ENCODE measurements at regions not wholly inside any gene's neighbourhood (a gene's known extent, or its start where the extent isn't known, plus 50 kb on each side); places are given as distances from the start of the nearest gene placed in this dataset.
"Not testable (repeated sequence)": the region's sequence is repeated elsewhere in the genome, so short reads cannot be mapped to it uniquely, and the experiment has no call there.

DNA sequence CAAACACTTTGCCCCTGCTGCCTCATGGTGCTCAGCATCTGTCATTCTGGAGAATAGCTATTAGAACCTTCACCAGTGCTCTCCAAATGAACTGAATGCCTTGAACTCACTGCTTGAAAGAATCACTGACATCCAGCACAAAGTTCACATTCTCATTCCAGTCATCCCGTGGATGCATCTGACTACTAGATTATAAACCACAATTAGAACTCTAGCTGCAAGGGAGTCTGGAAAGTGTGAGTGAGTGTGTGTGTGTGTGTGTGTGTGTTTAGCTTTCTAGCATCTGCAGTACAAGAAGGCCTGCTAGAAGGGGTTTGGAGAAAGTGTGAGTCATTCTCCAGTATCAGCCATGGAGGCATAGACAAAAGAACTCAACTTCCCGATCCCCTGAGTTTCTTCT, 71.3 kb upstream of the DYNLT3 start:
- TF ChIP-seq, protein P1, sequence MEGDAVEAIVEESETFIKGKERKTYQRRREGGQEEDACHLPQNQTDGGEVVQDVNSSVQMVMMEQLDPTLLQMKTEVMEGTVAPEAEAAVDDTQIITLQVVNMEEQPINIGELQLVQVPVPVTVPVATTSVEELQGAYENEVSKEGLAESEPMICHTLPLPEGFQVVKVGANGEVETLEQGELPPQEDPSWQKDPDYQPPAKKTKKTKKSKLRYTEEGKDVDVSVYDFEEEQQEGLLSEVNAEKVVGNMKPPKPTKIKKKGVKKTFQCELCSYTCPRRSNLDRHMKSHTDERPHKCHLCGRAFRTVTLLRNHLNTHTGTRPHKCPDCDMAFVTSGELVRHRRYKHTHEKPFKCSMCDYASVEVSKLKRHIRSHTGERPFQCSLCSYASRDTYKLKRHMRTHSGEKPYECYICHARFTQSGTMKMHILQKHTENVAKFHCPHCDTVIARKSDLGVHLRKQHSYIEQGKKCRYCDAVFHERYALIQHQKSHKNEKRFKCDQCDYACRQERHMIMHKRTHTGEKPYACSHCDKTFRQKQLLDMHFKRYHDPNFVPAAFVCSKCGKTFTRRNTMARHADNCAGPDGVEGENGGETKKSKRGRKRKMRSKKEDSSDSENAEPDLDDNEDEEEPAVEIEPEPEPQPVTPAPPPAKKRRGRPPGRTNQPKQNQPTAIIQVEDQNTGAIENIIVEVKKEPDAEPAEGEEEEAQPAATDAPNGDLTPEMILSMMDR (IDR thresholded peaks at IDR 0.05; ENCODE audit: control insufficient read depth, extremely low read depth, insufficient read depth) = no peak
- H3K4me3 ChIP-seq (ENCODE audit: low read depth, low read length) = no peak overlapping the region
- DNase-seq (ENCODE audit: low read depth) = no peak

DNA sequence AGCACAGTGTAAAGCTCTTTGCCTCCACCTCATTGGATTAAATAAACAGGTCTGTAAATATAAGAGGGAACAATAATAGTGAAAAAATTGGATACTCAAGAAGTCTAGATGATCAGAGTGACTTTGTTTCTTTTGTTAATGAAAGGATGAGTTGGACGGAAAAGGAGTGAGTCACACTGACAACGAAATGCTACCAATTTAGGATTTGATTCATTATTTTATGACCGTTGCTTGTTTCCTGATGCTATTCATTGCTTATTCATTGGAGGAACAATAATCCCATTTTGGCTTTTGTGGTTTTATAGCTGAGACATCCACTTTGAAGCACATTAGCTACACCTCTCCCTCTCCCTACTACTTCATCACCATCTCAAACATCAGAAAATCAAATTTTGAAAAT, 74.4 kb upstream of the DYNLT3 start:
- TF ChIP-seq, protein P1 (IDR thresholded peaks at IDR 0.05; ENCODE audit: control insufficient read depth, extremely low read depth, insufficient read depth) = no peak
- no peak for DNase-seq (ENCODE audit: low read depth)
- H3K4me3 ChIP-seq (ENCODE audit: low read depth, low read length) = no peak overlapping the region

DNA sequence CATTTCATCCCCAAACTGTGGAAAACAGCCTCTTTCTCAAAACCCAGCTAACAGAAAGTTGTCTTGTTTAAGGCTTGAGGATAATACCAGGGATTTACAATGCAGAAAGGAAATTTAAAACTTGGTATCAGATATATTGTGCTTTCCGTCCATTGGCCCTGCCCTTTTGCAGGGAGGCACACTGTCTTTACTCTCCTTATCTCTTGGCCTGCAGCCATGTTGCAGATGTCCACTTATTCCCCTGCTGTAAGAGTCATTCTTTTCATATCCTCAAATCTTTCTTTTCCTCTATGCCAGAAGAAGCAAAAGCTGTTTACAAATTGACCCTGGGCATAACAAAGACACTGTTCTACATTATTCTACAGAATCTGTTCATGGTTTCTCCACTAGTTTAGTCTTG, 75.6 kb upstream of the DYNLT3 start:
- no peak overlapping the region for H3K4me3 ChIP-seq (ENCODE audit: low read depth, low read length)
- no peak for DNase-seq (ENCODE audit: low read depth)
- TF ChIP-seq, protein P1 (IDR thresholded peaks at IDR 0.05; ENCODE audit: control insufficient read depth, extremely low read depth, insufficient read depth) = no peak

DNA sequence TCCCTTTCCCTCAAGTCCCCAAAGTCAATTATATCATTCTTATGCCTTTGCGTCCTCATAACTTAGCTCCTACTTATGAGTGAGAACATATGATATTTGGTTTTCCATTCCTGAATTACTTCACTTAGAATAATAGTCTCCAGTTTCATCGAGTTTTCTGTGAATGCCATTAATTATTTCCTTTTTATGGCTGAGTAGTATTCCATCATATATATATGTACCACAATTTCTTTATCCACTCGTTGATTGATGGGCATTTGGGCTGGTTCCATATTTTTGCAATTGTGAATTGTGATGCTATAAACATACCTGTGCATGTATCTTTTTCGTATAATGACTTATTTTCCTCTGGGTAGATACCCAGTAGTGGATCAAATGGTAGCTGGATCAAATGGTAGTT, 78.4 kb upstream of the DYNLT3 start:
- DNase-seq (ENCODE audit: low read depth) = not testable (repeated sequence)

DNA sequence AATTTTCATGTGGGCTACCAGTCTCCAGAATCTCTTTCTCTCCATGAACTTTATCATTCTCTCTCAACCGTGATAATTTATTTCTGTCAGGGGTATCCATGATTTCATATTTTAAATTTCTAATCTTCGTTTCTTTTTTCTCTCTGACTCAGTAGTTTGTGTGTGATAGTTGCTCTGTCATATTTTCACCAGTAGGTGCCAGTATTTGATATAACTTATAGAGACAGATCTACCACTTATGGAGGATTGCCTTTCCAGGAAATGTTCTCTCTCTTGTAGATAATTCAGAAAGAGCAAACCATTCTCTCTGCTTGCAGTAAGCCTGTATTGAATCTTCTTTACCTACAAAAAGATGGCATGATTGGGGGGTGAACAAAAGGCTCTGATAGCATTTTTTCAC, 79.3 kb upstream of the DYNLT3 start:
- H3K4me3 ChIP-seq (ENCODE audit: low read depth, low read length) = no peak overlapping the region
- DNase-seq (ENCODE audit: low read depth) = peak; percentile 23
- TF ChIP-seq, protein P1 (IDR thresholded peaks at IDR 0.05; ENCODE audit: control insufficient read depth, extremely low read depth, insufficient read depth) = peak; percentile 42

More for the DNA sequence above, 78.4 kb upstream of the DYNLT3 start:
- H3K4me3 ChIP-seq (ENCODE audit: low read depth, low read length) = not testable (repeated sequence)

DNA sequence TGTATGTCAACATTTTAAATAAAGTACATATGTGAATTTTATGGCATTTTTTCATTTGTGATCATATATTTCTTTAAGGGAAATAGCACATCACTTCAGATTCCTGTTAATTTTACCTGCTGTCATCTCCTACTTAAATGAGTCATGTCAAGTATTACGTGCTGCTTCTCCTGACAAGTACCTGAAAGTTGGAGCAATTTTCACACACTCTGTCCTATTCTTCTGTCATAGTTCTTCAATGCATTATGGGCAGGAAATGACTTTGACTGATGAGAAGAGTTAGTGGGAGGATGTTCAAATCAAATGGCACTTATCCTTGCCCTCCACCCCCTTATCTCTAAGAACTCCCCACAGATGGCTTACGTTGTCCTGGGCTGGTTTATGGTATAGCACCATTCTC, 64.2 kb upstream of the SYTL5 start:
- no peak for DNase-seq (ENCODE audit: low read depth)
- TF ChIP-seq, protein P1 (IDR thresholded peaks at IDR 0.05; ENCODE audit: control insufficient read depth, extremely low read depth, insufficient read depth) = no peak
- no peak overlapping the region for H3K4me3 ChIP-seq (ENCODE audit: low read depth, low read length)

DNA sequence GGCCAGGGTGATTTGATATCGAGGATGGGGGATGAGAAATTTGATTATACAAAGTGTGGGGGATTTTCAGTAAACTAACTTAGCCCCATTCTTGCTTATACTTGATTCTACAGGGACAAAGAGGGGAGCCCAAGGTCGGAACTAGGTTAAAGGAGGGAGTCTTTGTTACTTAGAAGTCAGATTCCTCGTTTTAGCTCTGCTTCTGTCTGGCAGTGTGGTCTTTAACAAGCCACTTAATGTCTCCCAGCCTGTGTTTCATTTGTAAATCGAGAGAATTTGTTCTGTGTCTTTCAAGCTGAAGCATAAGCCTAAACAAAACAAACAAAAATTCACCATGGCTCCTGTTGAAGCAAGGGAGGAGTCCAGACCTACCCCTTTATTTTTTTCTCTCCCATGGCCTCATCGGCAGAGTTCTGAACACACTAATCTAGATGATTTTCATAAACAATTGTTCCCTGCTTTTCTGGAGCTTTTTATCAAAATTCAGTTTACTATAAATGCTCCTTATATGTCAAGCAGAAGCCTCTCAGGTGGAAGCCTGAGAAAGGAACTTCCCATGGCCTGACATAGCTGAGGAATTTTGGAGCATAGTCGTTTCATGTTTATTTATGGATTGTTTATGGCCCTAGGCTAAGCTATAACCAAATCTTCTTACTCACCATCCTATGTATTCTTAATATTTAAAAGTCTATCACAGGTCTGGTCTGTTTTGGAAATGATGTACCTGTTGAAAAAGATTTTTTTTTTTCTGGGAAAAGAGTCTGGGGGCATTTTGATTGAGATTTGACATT, 62.6 kb upstream of the SYTL5 start:
- no peak for DNase-seq (ENCODE audit: low read depth)
- H3K4me3 ChIP-seq (ENCODE audit: low read depth, low read length) = no peak overlapping the region
- TF ChIP-seq, protein P1 (IDR thresholded peaks at IDR 0.05; ENCODE audit: control insufficient read depth, extremely low read depth, insufficient read depth) = no peak

All from LNCaP clone FGC (cell line).